ENCODE measurements at regions not wholly inside any gene's neighbourhood (a gene's known extent, or its start where the extent isn't known, plus 50 kb on each side); places are given as distances from the start of the nearest gene placed in this dataset.
"Not testable (repeated sequence)": the region's sequence is repeated elsewhere in the genome, so short reads cannot be mapped to it uniquely, and the experiment has no call there.

DNA sequence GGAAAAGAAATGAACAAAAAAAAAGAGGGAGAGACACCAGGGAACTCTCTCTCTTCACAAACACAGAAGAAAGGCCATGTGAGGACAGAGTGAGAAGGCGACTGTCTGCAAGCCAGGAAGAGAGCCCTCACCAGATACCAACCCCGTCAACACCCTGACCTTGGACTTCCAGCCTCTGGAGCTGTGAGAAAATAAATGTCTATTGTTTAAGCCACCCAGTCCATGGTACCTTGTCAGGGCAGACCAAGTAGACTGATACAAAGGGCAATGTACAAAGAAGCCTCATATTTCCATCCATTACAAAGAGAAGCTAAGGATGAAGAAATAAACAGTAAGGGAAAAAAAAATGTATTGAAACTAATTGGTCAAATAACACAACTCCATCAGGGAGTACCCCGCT, 146.6 kb downstream of the ZNF281 start:
- Mint-ChIP-seq H3K27me3 (peaks cover 0 to 17% (median 0%) of the 10 kb centered on the region in 5 donors), H3K9me3 (no peaks in the 10 kb centered on the region), H3K36me3 (no peaks in the 10 kb centered on the region), H3K27ac (no peak overlapping the region), H3K4me3 (no peak overlapping the region), H3K4me1 (peaks cover 0 to 4% (median 0%) of the 10 kb centered on the region in 7 donors)
- CTCF ChIA-PET, result interaction anchor here (1.0 to 1.5 kb wide), 4 partner anchors 8 to 267 kb away, joined by 3 to 4 read pairs (median 4); no protein-coding TSS in a partner anchor
- intact Hi-C loops (cut with micrococcal nuclease), result no loop called here
- Histone ChIP-seq H3K9me3 (ENCODE audit: control insufficient read depth in 2 of 3, low read length in 3 of 3) (no peaks in the 10 kb centered on the region), H3K27ac (ENCODE audit: low read depth, low read length) (no peak overlapping the region), H3K27me3 (ENCODE audit: control insufficient read depth in 2 of 2, insufficient read depth in 2 of 2, low read length in 2 of 2) (no peaks in the 10 kb centered on the region), H3K4me3 (ENCODE audit: low read length) (no peak overlapping the region), H3K36me3 (ENCODE audit: control insufficient read depth in 2 of 3, insufficient read depth in 3 of 3, low read length in 3 of 3) (no peaks in the 10 kb centered on the region), H3K4me1 (ENCODE audit: control insufficient read depth in 2 of 2, insufficient read depth in 2 of 2, low read length in 2 of 2) (no peaks in the 10 kb centered on the region)
- ATAC-seq (no peak), DNase-seq (no peak)
- POLR2A ChIA-PET, result interaction anchor here (0.6 kb wide), 1 partner anchor 118 kb away, joined by 3 read pairs; no protein-coding TSS in a partner anchor

DNA sequence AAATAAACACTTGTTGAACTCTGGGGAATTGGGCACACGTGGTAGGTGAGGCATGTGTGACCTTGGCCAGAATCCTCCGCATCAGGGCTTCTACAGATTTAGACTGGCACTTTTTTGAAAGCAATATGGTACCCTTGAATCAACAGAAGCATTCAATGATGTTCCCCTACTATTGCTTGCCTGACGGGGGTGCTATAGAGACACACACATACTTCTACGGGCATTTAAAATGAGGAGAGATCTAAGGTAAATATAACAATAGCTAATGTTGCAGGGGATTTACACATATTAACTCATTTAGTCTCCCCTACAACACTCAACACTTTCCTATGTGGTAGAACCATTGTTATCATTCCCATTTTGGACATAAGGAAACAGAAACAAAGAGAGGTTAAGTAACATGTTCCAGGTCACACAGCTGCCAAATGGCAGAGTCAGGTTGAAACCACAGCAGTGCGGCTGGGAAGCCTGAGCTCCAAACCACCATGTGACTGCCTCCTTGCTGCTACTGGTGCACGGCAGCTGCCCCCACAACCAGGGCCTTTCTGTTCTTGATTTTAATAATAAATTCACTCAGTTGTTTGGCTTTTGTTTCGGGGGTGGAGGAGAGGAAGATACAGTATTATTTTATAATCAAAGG, 147.4 kb downstream of the ZNF281 start:
- CTCF ChIA-PET, result interaction anchor here (1.3 kb wide), 1 partner anchor 268 kb away, joined by 4 read pairs; no protein-coding TSS in a partner anchor
- H3K27ac Mint-ChIP-seq, result no peak overlapping the region
- no peak overlapping the region for H3K4me3 Mint-ChIP-seq

DNA sequence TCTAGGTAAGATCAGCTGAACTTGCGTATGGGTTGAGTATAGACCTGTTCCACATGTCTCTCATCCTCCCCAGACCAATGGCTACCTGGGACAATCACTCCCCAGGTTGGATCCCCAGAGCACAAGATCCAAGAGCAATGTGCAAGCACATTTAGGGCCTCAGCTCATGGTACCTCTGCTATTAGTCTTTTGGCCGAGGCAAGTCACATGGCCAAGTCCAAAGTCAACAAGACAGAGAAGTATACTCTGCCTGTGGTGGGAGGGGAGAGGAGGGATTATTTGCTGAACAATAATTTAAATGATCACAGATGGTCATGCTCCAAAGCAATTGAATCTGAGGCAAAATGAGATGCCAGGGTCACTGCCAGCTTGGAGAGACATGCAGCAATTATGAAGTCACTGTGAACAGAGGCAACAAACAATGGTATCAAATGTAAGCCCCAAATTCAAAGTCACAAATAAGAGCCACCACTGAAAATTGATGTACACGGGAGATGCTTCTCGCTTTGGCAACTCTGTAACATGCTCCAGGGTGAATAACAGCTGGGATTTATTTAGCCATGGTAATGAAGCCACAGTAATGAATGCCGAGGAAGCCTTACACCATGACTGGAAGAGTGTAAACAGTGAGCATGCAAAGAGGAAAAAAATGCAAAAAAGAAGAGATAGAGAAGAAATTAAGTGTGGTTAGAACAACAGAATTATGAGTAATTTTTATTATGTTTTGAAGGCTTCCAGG, 149.1 kb downstream of the ZNF281 start:
- Histone ChIP-seq H3K4me1 (ENCODE audit: control insufficient read depth in 2 of 2, insufficient read depth in 2 of 2, low read length in 2 of 2) (no peaks in the 10 kb centered on the region), H3K27ac (ENCODE audit: low read depth, low read length) (no peak overlapping the region), H3K4me3 (ENCODE audit: low read length) (no peak overlapping the region), H3K9me3 (ENCODE audit: control insufficient read depth in 2 of 3, low read length in 3 of 3) (no peaks in the 10 kb centered on the region), H3K27me3 (ENCODE audit: control insufficient read depth in 2 of 2, insufficient read depth in 2 of 2, low read length in 2 of 2) (no peaks in the 10 kb centered on the region), H3K36me3 (ENCODE audit: control insufficient read depth in 2 of 3, insufficient read depth in 3 of 3, low read length in 3 of 3) (no peaks in the 10 kb centered on the region)
- intact Hi-C loops (cut with micrococcal nuclease), result no loop called here
- POLR2A ChIA-PET, result no interaction called here
- H3K4me3 Mint-ChIP-seq, result peak overlapping the region in 1 of 10 donors; percentile 26
- H3K4me1 Mint-ChIP-seq, result peaks cover 0 to 4% (median 0%) of the 10 kb centered on the region in 7 donors
- CTCF ChIA-PET, result no interaction called here
- H3K9me3 Mint-ChIP-seq, result no peaks in the 10 kb centered on the region
- no peaks in the 10 kb centered on the region for H3K36me3 Mint-ChIP-seq
- no peak for ATAC-seq
- H3K27ac Mint-ChIP-seq, result no peak overlapping the region
- no peak for DNase-seq
- peaks cover 0 to 20% (median 0%) of the 10 kb centered on the region in 5 donors for H3K27me3 Mint-ChIP-seq

More for the DNA sequence above, 147.4 kb downstream of the ZNF281 start:
- no peak for DNase-seq
- ATAC-seq, result no peak
- Histone ChIP-seq H3K36me3 (ENCODE audit: control insufficient read depth in 2 of 3, insufficient read depth in 3 of 3, low read length in 3 of 3) (no peaks in the 10 kb centered on the region), H3K27ac (ENCODE audit: low read depth, low read length) (no peak overlapping the region), H3K4me3 (ENCODE audit: low read length) (no peak overlapping the region), H3K27me3 (ENCODE audit: control insufficient read depth in 2 of 2, insufficient read depth in 2 of 2, low read length in 2 of 2) (no peaks in the 10 kb centered on the region), H3K4me1 (ENCODE audit: control insufficient read depth in 2 of 2, insufficient read depth in 2 of 2, low read length in 2 of 2) (no peaks in the 10 kb centered on the region), H3K9me3 (ENCODE audit: control insufficient read depth in 2 of 3, low read length in 3 of 3) (no peaks in the 10 kb centered on the region)
- POLR2A ChIA-PET, result interaction anchor here (0.6 kb wide), 1 partner anchor 226 kb away, joined by 3 read pairs; no protein-coding TSS in a partner anchor
- Mint-ChIP-seq H3K4me1 (peaks cover 0 to 4% (median 0%) of the 10 kb centered on the region in 7 donors), H3K9me3 (no peaks in the 10 kb centered on the region), H3K27me3 (peaks cover 0 to 17% (median 0%) of the 10 kb centered on the region in 5 donors), H3K36me3 (no peaks in the 10 kb centered on the region)
- intact Hi-C loops (cut with micrococcal nuclease), result no loop called here

DNA sequence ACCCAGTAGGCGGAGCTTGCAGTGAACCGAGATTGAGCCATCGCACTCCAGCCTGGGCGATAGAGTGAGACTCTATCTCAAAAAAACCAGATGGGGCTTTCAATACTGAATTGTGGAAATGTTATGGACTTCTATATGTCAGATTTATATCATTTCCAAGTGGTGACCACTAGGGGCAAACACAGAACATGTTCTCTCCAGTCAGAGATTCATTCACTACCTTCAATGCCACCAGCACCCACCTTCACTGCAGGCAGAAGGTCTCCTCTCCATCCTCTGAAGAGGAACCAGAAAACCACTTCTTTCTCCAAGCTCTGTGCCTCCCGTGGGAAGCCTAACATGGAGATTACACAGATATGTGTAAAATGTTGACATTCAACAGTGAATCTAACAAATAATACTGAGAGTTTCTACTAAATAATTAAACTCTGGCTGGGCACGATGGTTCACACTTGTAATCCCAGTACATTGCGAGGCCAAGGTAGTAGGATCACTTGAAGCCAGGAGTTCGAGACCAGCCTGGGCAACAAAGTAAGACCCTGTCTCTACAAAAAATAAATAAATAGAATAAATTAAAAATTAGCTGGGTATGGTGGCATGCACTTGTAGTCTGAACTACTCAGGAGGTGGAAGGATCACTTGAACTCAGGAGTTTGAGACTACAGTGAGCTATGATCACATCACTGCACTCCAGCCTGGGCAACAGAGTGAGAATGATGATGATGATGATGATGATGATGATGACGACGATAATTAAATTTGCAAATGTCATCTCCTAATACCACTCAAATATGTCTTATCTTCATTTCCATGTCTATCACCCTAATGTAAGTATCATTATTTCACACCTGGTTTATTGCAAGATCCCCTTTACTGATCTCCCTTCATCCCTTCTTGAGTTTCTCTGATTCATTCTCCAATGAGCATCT, 151.1 kb downstream of the ZNF281 start:
- Mint-ChIP-seq H3K36me3 (no peaks in the 10 kb centered on the region), H3K27me3 (peaks cover 0 to 10% (median 0%) of the 10 kb centered on the region in 5 donors), H3K4me3 (no peak overlapping the region), H3K9me3 (no peaks in the 10 kb centered on the region), H3K27ac (no peak overlapping the region), H3K4me1 (peaks cover 0 to 13% (median 0%) of the 10 kb centered on the region in 7 donors)
- H3K27ac ChIP-seq (ENCODE audit: low read depth, low read length), result no peak overlapping the region
- ATAC-seq (peak; percentile 61), DNase-seq (peak in 5 of 9 donors; percentile 6 to 27 (median 9))
- no peaks in the 10 kb centered on the region for H3K27me3 ChIP-seq (ENCODE audit: control insufficient read depth in 2 of 2, insufficient read depth in 2 of 2, low read length in 2 of 2)
- H3K4me3 ChIP-seq (ENCODE audit: low read length), result no peak overlapping the region
- no peaks in the 10 kb centered on the region for H3K4me1 ChIP-seq (ENCODE audit: control insufficient read depth in 2 of 2, insufficient read depth in 2 of 2, low read length in 2 of 2)
- no peaks in the 10 kb centered on the region for H3K36me3 ChIP-seq (ENCODE audit: control insufficient read depth in 2 of 3, insufficient read depth in 3 of 3, low read length in 3 of 3)
- ChIA-PET CTCF (interaction anchor here (0.7 to 1.3 kb wide), 3 partner anchors 13 to 120 kb away, joined by 3 read pairs; no protein-coding TSS in a partner anchor), POLR2A (no interaction called here)
- H3K9me3 ChIP-seq (ENCODE audit: control insufficient read depth in 2 of 3, low read length in 3 of 3), result no peaks in the 10 kb centered on the region
- intact Hi-C loops (cut with micrococcal nuclease), result loop anchor here in 1 of 2 donors (1.0 kb wide), 2 partner anchors 49 to 230 kb away; no protein-coding TSS in a partner anchor

DNA sequence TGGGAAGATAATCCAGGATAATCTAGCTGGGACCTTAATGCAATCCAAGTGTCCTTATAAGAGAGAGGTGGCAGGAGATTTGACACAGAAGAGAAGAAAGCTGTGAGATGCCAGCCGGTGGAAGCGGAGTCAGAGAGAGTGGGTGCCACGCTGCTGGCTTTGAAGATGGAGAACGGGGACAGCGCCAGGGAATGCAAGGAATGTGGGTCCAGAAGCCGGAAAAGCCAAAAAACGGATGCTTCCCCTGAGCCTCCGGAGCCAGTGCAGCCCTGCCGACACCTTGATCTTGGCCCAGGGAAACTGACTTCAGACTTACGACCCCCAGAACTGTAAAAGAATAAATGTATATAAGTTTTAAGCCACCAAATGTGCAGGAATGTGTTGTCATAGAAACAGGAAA, 152.6 kb downstream of the ZNF281 start:
- no peaks in the 10 kb centered on the region for H3K36me3 Mint-ChIP-seq
- intact Hi-C loops (cut with micrococcal nuclease), result no loop called here

DNA sequence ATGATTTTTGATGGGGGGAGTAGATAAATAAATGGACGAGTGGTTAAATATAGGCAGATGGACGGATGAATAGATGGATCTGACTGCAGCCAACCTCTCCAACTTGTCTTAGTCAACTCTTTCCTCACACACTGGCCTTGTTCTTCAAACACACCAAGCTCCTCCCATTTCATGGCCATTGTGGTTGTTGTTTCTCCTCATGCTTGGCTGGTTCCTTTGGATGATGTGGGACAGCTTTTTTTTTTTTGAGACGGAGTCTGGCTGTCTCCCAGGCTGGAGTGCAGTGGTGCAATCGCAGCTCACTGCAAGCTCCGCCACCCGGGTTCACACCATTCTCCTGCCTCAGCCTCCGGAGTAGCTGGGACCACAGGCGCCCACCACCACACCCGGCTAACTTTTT, 155.2 kb downstream of the ZNF281 start:
- CTCF ChIA-PET, result interaction anchor here (0.9 to 1.2 kb wide), 2 partner anchors 9 to 55 kb away, joined by 3 to 4 read pairs; no protein-coding TSS in a partner anchor
- H3K27ac ChIP-seq (ENCODE audit: low read depth, low read length); H3K4me3 Mint-ChIP-seq; ATAC-seq; H3K9me3 Mint-ChIP-seq; DNase-seq; H3K9me3 ChIP-seq (ENCODE audit: control insufficient read depth in 2 of 3, low read length in 3 of 3); intact Hi-C loops (cut with micrococcal nuclease); H3K36me3 Mint-ChIP-seq; POLR2A ChIA-PET; H3K4me1 ChIP-seq (ENCODE audit: control insufficient read depth in 2 of 2, insufficient read depth in 2 of 2, low read length in 2 of 2); H3K4me3 ChIP-seq (ENCODE audit: low read length); H3K27ac Mint-ChIP-seq; H3K27me3 ChIP-seq (ENCODE audit: control insufficient read depth in 2 of 2, insufficient read depth in 2 of 2, low read length in 2 of 2); H3K36me3 ChIP-seq (ENCODE audit: control insufficient read depth in 2 of 3, insufficient read depth in 3 of 3, low read length in 3 of 3): not testable (repeated sequence)
- Mint-ChIP-seq H3K27me3 (peaks cover 0 to 23% (median 0%) of the 10 kb centered on the region in 5 donors), H3K4me1 (peaks cover 0 to 11% (median 0%) of the 10 kb centered on the region in 7 donors)

More for the DNA sequence above, 152.6 kb downstream of the ZNF281 start:
- ChIA-PET POLR2A (interaction anchor here (0.6 kb wide), 1 partner anchor 59 kb away, joined by 3 read pairs; no protein-coding TSS in a partner anchor), CTCF (no interaction called here)
- H3K9me3 Mint-ChIP-seq, result no peaks in the 10 kb centered on the region
- Histone ChIP-seq H3K4me1 (ENCODE audit: control insufficient read depth in 2 of 2, insufficient read depth in 2 of 2, low read length in 2 of 2) (no peaks in the 10 kb centered on the region), H3K27ac (ENCODE audit: low read depth, low read length) (no peak overlapping the region), H3K36me3 (ENCODE audit: control insufficient read depth in 2 of 3, insufficient read depth in 3 of 3, low read length in 3 of 3) (no peaks in the 10 kb centered on the region), H3K4me3 (ENCODE audit: low read length) (no peak overlapping the region), H3K9me3 (ENCODE audit: control insufficient read depth in 2 of 3, low read length in 3 of 3) (no peaks in the 10 kb centered on the region), H3K27me3 (ENCODE audit: control insufficient read depth in 2 of 2, insufficient read depth in 2 of 2, low read length in 2 of 2) (no peaks in the 10 kb centered on the region)
- H3K4me1 Mint-ChIP-seq, result peaks cover 0 to 12% (median 0%) of the 10 kb centered on the region in 7 donors
- ATAC-seq (no peak), DNase-seq (no peak)
- H3K27me3 Mint-ChIP-seq, result peaks cover 0 to 8% (median 0%) of the 10 kb centered on the region in 5 donors
- H3K27ac Mint-ChIP-seq, result no peak overlapping the region
- H3K4me3 Mint-ChIP-seq, result no peak overlapping the region

Measured in naive thymus-derived CD4-positive, alpha-beta T cell (primary cell).